ENCODE measurements at regions not wholly inside any gene's neighbourhood (a gene's known extent, or its start where the extent isn't known, plus 50 kb on each side); places are given as distances from the start of the nearest gene placed in this dataset.

DNA sequence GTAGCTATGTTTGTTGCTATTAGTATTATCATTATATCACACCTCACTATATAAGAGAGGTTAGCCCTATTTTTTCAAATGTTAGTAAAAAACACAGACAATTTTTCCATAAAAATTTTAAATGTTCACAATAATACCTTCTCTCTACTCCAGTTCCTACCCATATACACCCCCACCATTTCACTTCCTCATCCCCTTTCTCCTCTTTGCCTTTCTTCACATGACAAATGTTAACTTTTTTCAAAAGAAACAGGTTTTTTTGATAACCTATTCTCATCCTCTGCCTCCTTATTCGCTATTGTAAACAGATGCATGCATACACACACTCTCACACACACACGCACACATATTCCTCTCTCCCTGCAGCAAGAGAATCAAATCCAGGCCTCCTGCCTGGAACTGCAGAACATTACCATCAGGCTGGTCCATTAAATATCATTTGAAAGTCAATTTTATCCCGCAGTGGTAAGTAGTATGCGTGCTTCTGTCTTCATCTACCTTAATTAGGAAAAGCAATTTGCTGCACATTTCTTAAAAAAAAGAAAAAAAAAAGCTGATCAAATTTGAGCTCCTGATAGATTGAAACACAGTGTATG lies 55.5 kb downstream of the MID1IP1 start:
- no peak for DNase-seq (ENCODE audit: low read depth)

DNA sequence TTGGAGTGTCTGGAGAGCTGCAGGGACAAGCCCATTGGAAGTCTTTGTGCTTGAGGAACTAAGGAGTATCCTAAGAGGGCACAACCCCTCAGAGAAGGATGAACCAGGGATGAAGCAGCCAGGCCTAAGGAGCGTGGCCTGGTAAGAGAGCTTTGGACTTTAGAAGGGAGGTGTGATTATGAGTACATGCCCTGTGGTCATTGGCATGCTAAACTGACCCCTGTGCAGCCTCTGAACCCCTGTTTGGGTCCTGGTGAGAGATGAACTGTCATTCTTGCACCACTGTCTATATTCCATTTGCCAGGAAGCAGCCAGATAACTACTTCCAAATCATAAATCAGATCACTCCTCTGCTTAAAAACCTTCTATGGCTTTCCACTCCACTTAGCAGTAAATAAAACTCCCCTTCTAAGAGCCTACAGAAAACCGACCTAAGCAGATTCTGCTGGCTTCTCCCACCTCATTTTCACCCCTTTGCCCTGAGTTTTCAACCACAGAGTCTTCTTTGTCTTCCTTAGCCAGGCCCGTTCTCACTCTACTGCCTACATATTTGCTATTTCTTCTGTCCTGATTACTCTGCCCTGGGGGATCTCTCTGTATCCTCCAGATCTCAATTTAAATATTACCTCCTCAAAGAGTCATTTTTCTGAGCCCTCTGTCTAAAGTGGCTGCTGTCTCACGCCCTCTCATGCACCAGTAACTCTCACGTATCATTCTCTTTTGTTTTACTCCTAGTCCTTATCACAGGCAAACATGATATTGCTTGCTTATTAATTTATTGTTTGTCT lies 56.7 kb downstream of the MID1IP1 start:
- DNase-seq (ENCODE audit: low read depth), result no peak

DNA sequence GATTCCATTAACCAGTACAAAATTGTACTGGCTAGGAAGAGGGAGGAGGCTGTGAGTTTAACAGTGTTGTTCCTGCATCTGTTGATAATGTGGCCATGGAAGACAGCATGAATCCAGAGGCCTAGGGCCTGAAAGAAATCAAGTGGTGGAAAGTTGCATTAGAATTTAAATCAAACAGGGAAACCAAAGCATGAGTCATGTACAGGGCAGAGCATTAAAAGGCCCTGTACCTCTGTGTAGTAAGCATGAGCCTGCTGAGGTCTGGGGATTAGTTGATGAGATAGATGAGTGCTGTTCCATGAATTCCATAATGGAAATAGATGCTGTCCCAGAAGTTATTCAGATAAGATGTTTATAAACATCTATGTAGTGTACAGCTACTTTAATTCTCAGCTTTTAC lies 58.3 kb downstream of the MID1IP1 start:
- DNase-seq (ENCODE audit: low read depth), result no peak

DNA sequence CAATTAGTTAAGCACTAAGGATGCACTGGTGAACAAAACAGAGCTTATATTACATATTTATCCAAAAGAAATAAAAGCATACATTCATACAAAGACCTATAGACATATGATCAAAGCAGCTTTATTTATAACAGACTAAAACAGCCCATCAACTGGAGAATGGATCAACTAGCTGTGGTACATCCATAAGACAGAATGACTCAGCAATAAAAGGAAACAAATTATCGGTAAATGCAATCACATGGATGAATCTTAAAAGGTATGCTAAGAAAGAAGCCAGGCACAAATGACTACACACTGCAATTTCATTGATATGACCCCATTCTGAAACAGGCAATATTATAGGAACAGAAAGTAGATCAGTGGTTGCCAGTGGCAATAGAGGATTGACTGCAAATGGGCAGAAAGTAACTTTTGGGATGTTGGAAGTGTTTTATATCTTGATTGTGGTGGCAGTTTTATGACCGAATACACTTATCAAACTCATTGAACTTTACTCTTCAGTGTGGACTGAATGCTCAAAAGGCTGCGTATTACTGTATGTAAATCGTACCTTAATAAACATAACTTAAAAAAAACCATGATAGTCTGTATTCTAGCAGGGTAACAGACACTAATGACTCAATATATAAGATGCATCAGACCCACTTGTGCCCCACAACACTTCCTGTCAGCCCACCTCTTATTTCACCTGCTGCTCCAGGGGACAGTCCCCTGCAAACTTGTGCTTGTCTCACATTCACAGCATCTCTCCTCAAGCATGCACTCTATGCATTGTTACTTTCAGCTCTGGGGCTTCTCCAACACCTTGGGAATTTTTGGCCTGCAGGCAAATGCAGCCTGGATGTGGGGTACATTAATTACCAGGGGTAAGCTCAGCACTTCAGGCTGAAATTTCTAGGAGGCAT lies 59.1 kb downstream of the MID1IP1 start:
- no peak for DNase-seq (ENCODE audit: low read depth)

DNA sequence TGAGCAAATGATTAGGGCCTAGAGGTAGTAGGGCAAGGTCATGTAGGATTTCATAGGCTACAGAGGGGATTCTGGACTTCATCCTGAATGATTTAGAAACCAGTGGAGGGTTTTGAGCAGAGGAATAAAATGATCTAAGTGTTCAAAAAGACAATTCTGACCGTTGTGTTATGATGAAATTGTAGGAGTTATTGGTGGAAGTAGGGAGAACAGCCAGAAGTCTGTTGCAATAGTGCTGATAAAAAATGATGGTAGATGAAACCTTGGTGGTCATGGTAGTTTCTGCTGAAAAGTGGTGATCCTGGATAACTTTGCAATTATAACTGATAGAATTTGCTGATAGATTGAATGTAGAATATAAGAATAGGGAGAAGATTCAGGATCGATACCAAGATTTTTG lies 60.2 kb downstream of the MID1IP1 start:
- DNase-seq (ENCODE audit: low read depth), result no peak

DNA sequence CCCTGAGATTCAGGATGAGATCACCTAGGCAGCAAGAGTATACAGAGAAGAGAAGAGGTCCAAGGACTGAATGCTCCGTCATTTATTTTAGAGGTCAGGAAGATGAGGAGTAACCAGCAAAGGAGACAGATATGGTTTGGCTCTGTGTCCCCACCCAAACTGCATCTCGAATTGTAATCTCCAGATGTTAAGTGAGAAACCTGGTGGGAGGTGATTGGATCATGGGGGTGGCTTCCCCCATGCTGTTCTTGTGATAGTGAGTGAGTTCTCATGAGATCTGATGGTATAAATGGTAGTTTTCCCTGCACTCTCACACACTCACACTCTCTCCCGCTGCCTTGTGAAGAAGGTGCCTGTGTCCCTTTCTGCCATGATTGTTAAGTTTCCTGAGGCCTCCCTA lies 60.8 kb downstream of the MID1IP1 start:
- no peak for DNase-seq (ENCODE audit: low read depth)

DNA sequence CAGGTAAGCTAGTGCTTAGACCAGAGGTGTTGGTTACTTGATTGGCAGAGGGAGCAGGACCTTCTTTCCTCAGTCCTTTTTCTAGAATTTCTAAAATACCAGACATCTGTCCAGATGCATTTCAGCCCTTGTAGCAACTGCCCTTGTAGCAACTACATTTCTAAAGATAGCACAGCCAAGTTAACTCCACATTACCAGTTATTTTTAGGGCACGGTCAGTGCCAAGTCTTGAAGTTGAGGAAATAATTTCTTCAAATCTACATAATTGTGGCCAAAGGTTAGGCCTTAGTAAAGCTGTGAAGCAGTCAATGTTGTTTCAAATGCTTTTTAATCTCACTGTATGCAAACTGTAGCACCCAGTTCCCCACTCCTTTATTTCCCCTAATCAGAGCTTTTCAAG lies 62.9 kb downstream of the MID1IP1 start:
- no peak for DNase-seq (ENCODE audit: low read depth)

DNA sequence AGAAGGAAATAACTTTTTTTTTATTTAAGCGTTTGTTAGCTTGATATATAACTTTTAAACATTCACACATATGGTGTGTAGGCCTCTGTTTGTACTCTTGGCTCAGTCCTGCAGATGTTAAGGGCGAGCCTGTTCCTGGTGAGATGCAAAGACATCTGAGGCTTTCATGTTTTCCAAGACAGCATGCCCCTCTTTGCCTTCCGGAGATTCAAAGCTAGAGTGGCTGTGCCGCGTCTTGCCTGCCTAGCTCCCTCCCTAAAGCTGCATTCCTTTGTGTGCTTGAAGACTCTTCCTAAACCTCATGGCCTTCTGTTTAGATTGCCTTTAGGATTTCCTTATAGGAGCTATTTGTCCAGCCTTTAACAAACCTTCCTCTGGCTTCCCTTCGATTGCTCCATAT lies 67.1 kb downstream of the MID1IP1 start:
- no peak for DNase-seq (ENCODE audit: low read depth)

DNA sequence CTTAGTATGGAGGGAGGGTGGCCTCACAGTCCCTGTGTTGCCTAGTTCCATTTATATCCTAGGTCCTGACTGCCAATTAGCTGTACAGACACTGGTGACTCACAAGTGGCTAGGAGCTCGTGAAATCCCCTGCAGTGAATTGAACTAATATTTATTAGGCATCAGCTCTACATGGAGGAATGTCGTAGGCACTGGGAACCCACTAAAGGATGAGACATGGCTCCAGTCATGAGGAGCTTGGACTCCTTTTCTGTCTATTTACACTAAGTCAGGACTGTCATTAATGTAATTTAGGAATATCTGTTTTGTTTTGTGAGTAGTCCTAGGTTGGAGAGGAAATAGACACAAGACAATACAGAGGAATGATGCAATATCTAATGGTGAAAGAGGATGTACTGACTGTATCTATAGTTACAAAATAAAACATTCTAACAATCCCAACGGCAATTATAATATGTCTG lies 67.7 kb downstream of the MID1IP1 start:
- DNase-seq (ENCODE audit: low read depth), result no peak

DNA sequence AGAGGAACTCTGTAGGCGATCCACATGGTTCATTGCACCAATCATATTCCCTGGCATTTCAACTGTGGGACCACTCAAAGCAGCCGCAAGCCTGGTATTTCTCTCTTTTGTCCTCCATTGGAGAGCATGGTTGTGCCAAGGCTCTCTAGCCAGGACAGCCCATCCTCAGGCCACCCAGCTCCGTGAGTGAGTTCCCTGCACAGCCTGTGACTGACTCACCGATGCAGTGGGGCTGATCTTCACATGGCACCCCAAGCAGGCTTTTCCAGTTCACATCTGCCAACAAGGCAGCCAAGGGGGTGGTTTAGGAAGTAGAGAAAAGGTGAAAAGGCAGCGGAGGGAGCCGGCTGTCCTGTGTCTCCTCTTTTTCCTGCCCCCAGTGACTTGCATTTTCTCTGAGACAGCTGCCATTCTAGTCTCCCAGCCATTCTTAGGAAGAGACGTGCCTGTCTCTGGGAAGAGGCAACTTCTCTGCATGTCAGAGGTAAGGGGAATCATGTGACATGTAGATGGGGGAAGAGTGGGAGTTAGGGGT lies 69.2 kb downstream of the MID1IP1 start:
- DNase-seq (ENCODE audit: low read depth), result no peak

DNA sequence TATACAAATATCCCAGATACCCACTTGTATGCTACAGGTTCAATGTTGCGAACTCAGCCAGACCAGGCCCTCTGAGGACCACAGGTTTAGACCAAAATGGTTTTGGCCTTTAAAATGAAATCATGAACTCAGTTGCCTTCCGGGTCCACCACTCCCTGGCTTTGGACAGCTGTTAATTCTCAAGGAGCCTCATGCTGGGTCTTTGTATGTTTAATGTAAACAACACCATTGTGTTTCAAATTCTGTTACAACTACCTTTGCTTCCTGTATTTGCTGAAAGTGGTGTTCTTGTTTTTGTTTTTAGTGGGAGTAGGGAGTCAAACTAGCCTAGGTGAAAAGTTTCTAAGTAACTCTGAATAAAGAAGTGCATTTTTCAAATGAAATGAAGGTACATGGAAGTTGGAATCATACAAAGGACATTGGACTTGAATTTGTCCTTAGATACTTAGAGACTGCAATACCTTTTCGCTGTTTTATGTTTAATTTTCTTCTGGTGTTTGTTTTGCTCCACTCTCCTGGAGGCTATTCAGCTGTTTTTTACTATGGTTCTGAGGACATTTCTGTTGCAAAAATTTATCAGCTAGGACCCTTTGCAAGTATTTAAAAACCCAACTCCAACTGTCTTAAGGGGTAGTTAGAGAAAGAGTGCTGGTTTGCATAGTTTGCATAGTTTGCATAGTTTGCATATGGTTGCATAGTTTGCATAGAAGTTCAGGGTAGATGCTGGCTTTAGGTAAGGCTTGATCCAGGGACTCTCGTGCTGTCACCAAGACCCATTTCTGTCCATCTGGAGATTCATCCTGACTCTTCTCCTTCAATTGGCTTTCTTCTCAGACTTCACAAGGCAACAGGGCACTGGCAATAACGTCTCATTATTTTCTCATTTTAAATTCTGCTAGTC lies 70.1 kb downstream of the MID1IP1 start:
- DNase-seq (ENCODE audit: low read depth), result no peak

DNA sequence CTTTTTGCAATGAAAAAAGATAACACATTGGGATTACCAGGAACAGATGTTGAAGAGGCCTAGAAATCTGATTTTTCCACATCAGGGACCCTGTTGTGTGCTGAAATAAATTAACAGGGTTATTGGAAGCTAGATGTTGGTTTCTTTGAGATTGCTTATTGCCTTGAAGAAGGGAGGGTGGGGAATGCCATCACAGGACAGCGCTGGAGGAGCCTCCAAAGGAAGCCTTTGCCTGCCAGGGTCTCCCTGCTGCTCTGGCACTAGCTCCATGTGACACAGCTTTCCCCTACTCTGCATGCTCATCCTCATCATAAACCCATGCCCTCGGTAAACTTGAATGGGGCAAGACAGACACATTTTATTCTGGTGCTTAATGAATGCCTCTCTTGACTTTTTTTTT lies 76.1 kb downstream of the MID1IP1 start:
- DNase-seq (ENCODE audit: low read depth), result no peak

DNA sequence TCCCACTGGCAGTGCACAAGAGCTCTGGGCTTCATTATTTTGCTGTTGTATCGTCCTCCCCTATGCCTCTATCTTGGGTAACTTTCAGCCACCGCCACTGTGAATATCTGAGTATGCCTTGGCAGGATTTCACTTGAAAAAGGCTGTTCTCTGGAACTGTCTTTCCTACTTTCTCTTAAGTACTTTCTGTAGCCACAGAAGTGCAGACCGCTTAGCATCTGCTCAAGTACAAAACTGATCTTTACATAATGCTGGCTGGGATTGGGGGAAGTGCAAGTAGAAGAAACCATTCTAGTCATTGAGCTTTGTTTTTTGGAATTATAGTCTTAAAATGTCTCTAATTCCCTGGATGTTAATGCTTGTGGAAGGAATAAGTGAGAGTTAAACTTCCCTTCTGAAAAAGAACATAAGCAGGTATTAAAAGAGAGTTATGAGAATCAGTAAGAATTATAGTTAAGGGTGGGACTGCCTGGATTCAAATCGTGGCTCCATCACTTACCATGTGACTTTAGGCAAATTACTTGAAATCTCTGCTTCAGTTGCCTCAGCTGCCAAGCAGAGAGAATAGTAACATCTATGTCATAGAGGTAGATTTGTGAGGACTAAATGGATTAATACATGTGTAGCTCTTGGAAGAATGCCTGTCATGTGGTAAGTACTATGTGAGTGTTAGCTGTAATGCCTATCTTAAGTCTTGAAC lies 77.5 kb downstream of the MID1IP1 start:
- DNase-seq (ENCODE audit: low read depth), result no peak

DNA sequence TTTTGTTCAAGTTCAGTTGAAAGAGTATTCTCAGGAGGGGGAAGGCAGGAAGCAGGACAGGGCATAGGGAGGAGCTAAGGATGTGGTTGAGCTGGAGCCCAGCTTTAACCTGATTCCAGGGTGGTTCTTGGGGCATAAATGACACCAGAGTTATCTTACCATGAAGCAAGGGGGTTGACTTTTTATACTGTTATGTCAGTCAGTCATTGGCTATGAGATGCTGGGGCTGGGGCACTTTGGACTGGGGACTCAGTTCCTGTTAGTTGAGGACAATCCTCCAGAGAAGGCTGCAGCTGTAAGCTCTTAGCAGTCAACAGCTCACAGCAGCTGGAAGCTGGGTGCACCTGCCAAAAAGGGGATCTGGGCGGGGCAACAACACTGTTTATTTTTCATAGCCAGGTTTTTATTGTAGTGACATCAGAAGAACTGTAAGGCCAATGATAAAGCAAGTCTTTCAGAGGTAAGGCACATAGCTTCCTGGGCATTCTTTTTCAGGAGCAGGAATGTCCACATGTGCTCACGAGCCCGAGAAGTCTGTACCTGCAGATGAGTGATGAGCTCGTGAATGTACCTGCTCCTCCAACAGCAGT lies 78.5 kb downstream of the MID1IP1 start:
- no peak for DNase-seq (ENCODE audit: low read depth)

DNA sequence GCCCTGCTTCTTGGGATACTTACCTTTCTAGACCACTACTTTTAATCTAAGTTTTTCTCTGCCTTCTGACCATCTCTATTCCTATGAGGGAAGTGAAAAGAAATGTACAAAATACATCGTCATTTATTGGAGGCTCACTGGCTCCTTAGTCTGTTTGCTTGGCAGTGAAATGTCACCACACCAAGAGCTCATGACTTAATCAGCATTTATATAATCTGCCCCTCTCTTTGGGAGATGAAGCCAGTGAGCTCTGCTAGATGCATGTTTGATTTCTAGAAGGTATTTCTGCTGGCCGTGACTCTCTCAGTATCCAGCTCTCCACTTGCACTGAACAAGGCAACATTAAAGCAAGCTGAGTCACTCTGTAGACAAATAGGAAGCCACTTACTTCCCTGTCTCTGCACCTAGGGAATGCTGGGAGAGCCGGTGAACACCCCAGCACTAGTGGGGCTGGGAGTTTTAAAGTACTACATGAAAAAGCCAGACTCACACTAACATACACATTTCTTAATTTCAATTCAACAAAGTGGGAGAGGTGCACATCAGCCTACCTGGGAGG lies 79.1 kb downstream of the MID1IP1 start:
- no peak for DNase-seq (ENCODE audit: low read depth)

DNA sequence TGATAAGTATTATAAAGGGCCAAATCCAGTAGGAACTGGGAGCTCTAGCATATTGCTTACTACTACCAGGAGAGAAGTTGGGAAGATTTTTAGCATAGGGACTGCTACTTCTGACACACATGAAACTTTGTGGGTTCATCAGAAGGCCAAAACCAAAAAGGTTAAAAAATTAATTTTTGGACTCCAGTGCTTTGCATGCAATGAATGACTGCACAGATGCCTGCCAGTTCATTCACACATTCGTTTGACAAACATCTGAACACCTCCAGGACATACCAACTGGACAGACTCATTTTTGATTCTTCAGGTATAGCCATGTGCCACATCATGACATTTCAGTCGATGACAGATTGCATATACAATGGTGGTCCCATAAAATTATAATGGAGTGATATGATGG lies 79.8 kb downstream of the MID1IP1 start:
- no peak for DNase-seq (ENCODE audit: low read depth)

DNA sequence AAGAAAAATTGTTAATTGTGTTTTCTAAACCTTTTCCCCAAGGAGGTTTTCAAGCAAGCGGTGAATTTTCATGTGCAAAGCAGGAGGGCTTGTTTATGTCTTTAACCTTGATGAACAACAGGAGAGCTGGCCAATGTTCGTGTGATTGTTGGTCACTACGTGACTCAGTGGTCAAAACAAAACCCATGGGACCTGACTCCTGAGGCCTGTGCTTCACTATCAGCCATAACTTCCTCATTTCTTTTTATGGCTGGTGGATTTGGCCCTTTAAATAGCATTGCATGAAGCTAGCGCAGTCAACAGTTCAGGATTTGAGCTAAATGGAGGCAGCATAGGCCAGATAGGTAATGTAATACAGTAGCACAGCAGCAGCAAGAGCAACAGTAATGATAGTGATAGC lies 80.5 kb downstream of the MID1IP1 start:
- DNase-seq (ENCODE audit: low read depth), result no peak

DNA sequence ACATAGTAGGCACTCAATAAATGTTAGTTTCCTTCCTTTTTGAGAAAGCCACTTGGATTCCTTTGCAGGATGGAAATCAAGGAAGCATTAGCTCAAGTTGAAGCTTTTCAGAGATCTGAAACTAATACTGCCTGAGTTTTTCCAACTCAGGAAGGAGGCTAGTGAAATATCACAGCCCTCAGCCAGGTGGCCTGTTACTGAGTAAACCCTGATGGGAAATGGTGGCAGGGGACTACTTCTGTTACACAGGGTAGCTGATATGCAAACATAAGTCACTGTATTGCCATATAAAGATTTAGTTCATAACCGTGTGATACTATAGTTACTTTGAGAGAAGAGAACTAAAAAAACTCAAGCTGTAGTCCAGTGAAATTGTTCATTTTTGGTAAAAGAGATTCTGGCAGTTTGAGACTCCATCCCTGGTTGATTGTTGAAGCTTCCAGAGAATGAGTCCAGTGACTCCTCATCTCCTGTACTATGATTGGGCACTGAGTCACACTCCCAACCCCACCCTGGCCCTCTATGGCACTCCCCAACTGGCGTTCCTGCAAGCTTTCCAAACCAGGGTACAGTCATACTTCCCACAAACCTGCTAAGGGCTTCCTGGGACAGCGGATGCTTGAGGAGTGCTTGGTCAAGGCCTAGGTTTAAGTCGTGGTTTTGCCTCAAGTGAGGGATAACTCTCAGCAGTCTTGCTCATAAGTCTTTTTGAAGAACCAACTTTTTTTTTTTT lies 81.8 kb downstream of the MID1IP1 start:
- DNase-seq (ENCODE audit: low read depth), result no peak

DNA sequence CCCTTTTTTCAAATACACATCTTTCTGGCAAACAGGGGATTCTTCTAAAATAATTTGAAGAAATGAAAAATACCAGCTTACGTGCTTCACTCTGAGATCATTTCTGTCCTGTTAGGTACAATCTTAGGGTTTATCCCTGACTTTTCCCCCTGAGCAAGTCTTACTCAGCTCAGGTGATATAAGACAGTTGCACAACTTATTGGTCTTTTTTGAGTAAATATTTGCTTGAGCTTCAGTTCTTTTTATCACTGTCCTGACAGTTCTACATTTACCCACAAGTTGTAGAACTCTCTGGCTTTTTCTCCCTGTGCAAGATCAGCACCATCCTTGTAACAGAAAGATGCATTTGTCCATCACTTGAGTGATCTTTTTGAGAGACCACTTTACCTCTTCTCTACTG lies 84.9 kb downstream of the MID1IP1 start:
- no peak for DNase-seq (ENCODE audit: low read depth)

All from T follicular helper cell (primary cell).